H1 (cell line): ENCODE measurements at regions not wholly inside any gene's neighbourhood (a gene's known extent, or its start where the extent isn't known, plus 50 kb on each side); places are given as distances from the start of the nearest gene placed in this dataset.

ENCODE experiments used
- CTCF ChIA-PET: fragments of 300-600 bp; sonication (Branson Sonifier 250); formaldehyde crosslinking; loops from one replicate; lab custom pipeline; 2021; ENCODE audit not compliant: partially characterized antibody; lab: Charles Lee
- POLR2A ChIA-PET: fragments of 300-600 bp; sonication (Branson Sonifier 250); formaldehyde crosslinking; loops from one replicate; lab custom pipeline; 2021; ENCODE audit warnings: inconsistent platforms; ENCODE audit not compliant: partially characterized antibody; lab: Charles Lee
- DNase-seq, 2 experiments: peaks; one replicate each; pipeline versions ENCODE4 v3.0.0 to v3.0.0-alpha.2; 2010 to 2022; ENCODE audit warnings: low spot score in 2 of 2, low read depth in 1 of 2, mixed read lengths in 1 of 2
- FAIRE-seq: peaks from 2 replicates; lab custom pipeline; 2011; peaks lifted over from hg19 to GRCh38; lab: Jason Lieb, UNC
- H2AFZ ChIP-seq: 2 replicates; pipeline ENCODE4 v1.8.1; 2012; ENCODE audit warnings: low read length, inconsistent platforms
- H2AK5ac ChIP-seq: 2 replicates; pipeline ENCODE4 v1.6.1; 2013; ENCODE audit warnings: low read depth, low read length
- H2BK120ac ChIP-seq: replicated peaks from 2 replicates; pipeline ENCODE3; 2013; ENCODE audit warnings: low read depth, low read length, inconsistent platforms
- H2BK12ac ChIP-seq: 2 replicates; pipeline ENCODE4 v1.6.1; 2013; ENCODE audit warnings: low read depth, low read length
- H2BK15ac ChIP-seq: 2 replicates; pipeline ENCODE4 v1.6.1; 2013; ENCODE audit warnings: low read length
- H2BK20ac ChIP-seq: 2 replicates; pipeline ENCODE4 v1.6.1; 2013; ENCODE audit warnings: low read length
- H2BK5ac ChIP-seq: 2 replicates; pipeline ENCODE4 v1.6.1; 2013; ENCODE audit warnings: low read depth, low read length
- H3K14ac ChIP-seq: 2 replicates; pipeline ENCODE4 v1.6.1; 2013; ENCODE audit warnings: inconsistent platforms; ENCODE audit not compliant: insufficient read length
- H3K18ac ChIP-seq: 2 replicates; pipeline ENCODE4 v1.6.1; 2013; ENCODE audit warnings: low read length; ENCODE audit errors: extremely low read depth
- H3K23ac ChIP-seq: 2 replicates; pipeline ENCODE4 v1.6.1; 2013; ENCODE audit warnings: inconsistent platforms; ENCODE audit not compliant: insufficient read length
- H3K23me2 ChIP-seq: 2 replicates; pipeline ENCODE4 v1.6.1; 2013; ENCODE audit warnings: low read depth, low read length
- H3K27ac ChIP-seq: 2 replicates; pipeline ENCODE4 v1.6.1; 2011; ENCODE audit warnings: low read depth, low read length, inconsistent platforms
- H3K27me3 ChIP-seq, 4 experiments: replicated peaks in 1 of 4; 1 replicate in 1 of 4; 2 replicates in 3 of 4; pipeline versions ENCODE4 v1.6.1 to v1.8.1; 2011 to 2013; ENCODE audit warnings: low read length in 3 of 4, mild to moderate bottlenecking in 3 of 4, inconsistent platforms in 2 of 4, mixed read lengths in 2 of 4, moderate library complexity in 1 of 4; ENCODE audit not compliant: control insufficient read depth in 3 of 4, insufficient read depth in 3 of 4; ENCODE audit errors: extremely low read depth in 1 of 4
- H3K36me3 ChIP-seq, 4 experiments: 2 replicates each; pipeline versions ENCODE4 v1.6.1 to v1.8.1; 2011 to 2013; ENCODE audit warnings: mild to moderate bottlenecking in 4 of 4, low read length in 3 of 4, moderate library complexity in 2 of 4, control low read depth in 1 of 4, inconsistent platforms in 1 of 4; ENCODE audit not compliant: insufficient read depth in 4 of 4, control insufficient read depth in 2 of 4
- H3K4ac ChIP-seq: replicated peaks from 2 replicates; pipeline ENCODE3; 2013; ENCODE audit warnings: low read length, low read depth, mixed read lengths, inconsistent platforms; ENCODE audit not compliant: insufficient read length
- H3K4me1 ChIP-seq, 4 experiments: replicated peaks in 1 of 4; 1 replicate in 1 of 4; 2 replicates in 3 of 4; pipeline versions ENCODE4 v1.6.1 to v1.8.1; 2011 to 2013; ENCODE audit warnings: low read length in 3 of 4, inconsistent platforms in 2 of 4, mixed read lengths in 1 of 4; ENCODE audit not compliant: insufficient read depth in 4 of 4, control insufficient read depth in 3 of 4
- H3K4me2 ChIP-seq, 2 experiments: 2 replicates each; pipeline versions ENCODE4 v1.6.1 to v1.8.1; 2011 to 2013; ENCODE audit warnings: low read depth in 2 of 2, low read length in 2 of 2, control low read depth in 1 of 2, inconsistent platforms in 1 of 2, mild to moderate bottlenecking in 1 of 2; ENCODE audit not compliant: insufficient read depth in 1 of 2
- H3K4me3 ChIP-seq, 4 experiments: fragments of 200-600, 300-600 bp in 1 of 4; sonication (generic), shearing (Covaris generic), sonication (Bioruptor Twin) in 1 of 4; 2 replicates each; pipeline versions ENCODE4 v1.5.1 to v1.8.1; 2011 to 2016; ENCODE audit warnings: low read length in 4 of 4, low read depth in 3 of 4, control low read depth in 2 of 4, inconsistent platforms in 2 of 4, mild to moderate bottlenecking in 2 of 4, mixed read lengths in 1 of 4, moderate library complexity in 1 of 4; ENCODE audit not compliant: insufficient read depth in 2 of 4; ENCODE audit errors: extremely low read depth in 1 of 4
- H3K56ac ChIP-seq: replicated peaks from 2 replicates; pipeline ENCODE3; 2013; ENCODE audit warnings: low read depth, mild to moderate bottlenecking, mixed read lengths, low read length, inconsistent platforms; ENCODE audit not compliant: insufficient read length
- H3K79me1 ChIP-seq: 2 replicates; pipeline ENCODE4 v1.6.1; 2013; ENCODE audit warnings: low read depth, low read length, control low read depth
- H3K79me2 ChIP-seq, 2 experiments: 2 replicates each; pipeline versions ENCODE4 v1.6.1 to v1.8.1; 2012 to 2013; ENCODE audit warnings: low read length in 2 of 2, mild to moderate bottlenecking in 2 of 2, inconsistent platforms in 1 of 2; ENCODE audit not compliant: insufficient read depth in 2 of 2, control insufficient read depth in 1 of 2
- H3K9ac ChIP-seq, 4 experiments: replicated peaks in 1 of 4; 1 replicate in 1 of 4; 2 replicates in 3 of 4; pipeline versions ENCODE4 v1.6.1 to v1.8.1; 2011 to 2013; ENCODE audit warnings: low read depth in 3 of 4, low read length in 3 of 4, control low read depth in 2 of 4, mild to moderate bottlenecking in 2 of 4, moderate library complexity in 2 of 4, inconsistent platforms in 1 of 4; ENCODE audit errors: extremely low read depth in 1 of 4
- H3K9me3 ChIP-seq, 2 experiments: 2 replicates each; pipeline versions ENCODE4 v1.6.1 to v1.8.1; 2012 to 2013; ENCODE audit warnings: mild to moderate bottlenecking in 2 of 2, moderate library complexity in 2 of 2, control low read depth in 1 of 2, inconsistent platforms in 1 of 2, low read depth in 1 of 2, low read length in 1 of 2, mixed read lengths in 1 of 2; ENCODE audit not compliant: insufficient read depth in 2 of 2
- H4K20me1 ChIP-seq, 2 experiments: replicated peaks in 1 of 2; 2 replicates each; pipeline versions ENCODE3 to v1.8.1; 2011 to 2013; ENCODE audit warnings: inconsistent platforms in 2 of 2, low read length in 2 of 2, mild to moderate bottlenecking in 1 of 2; ENCODE audit not compliant: insufficient read depth in 2 of 2, control insufficient read depth in 1 of 2
- H4K5ac ChIP-seq: 2 replicates; pipeline ENCODE4 v1.6.1; 2013; ENCODE audit warnings: low read length, low read depth, mixed read lengths, inconsistent platforms; ENCODE audit not compliant: insufficient read length
- H4K8ac ChIP-seq: 2 replicates; pipeline ENCODE4 v1.8.0; 2013; ENCODE audit warnings: mild to moderate bottlenecking, moderate library complexity, low read length, inconsistent platforms; ENCODE audit not compliant: insufficient read depth; ENCODE audit errors: extremely low read depth
- H4K91ac ChIP-seq: replicated peaks from 2 replicates; pipeline ENCODE3; 2013; ENCODE audit warnings: low read length, mixed read lengths, inconsistent platforms; ENCODE audit not compliant: insufficient read length
- ATF2 ChIP-seq: IDR thresholded peaks from 2 replicates; pipeline ENCODE4 v1.6.1; 2012; ENCODE audit warnings: low read length, inconsistent platforms
- EGR1 ChIP-seq: IDR thresholded peaks from 2 replicates; pipeline ENCODE4 v1.6.1; 2011; ENCODE audit warnings: low read depth, low read length, borderline replicate concordance
- SP1 ChIP-seq: IDR thresholded peaks from 2 replicates; pipeline ENCODE4 v1.6.1; 2011; ENCODE audit warnings: low read depth, low read length
- TAF1 ChIP-seq: IDR thresholded peaks from 2 replicates; pipeline ENCODE4 v1.6.1; 2011; ENCODE audit warnings: mild to moderate bottlenecking, low read depth, low read length
- TEAD4 ChIP-seq: IDR thresholded peaks from 2 replicates; pipeline ENCODE4 v1.6.1; 2012; ENCODE audit warnings: low read depth, low read length, inconsistent platforms, mixed read lengths
- WGBS, 2 experiments: shearing (Covaris generic) in 1 of 2; methylation state at CpG; one replicate each; pipeline versions ENCODE4 v1.1.6 to v1.1.7; 2013 to 2015; ENCODE audit warnings: low lambda C conversion rate in 2 of 2, mixed read lengths in 2 of 2, inconsistent platforms in 1 of 2, low coverage in 1 of 2, missing lambda C conversion rate in 1 of 2; ENCODE audit not compliant: insufficient replicate concordance in 2 of 2, insufficient coverage in 1 of 2, insufficient read length in 1 of 2; ENCODE audit errors: extremely low coverage in 1 of 2, missing lambda C conversion rate in 1 of 2; 5-methylcytosine and 5-hydroxymethylcytosine counted together

GRCh38 chr1:4518621-4519020, 135.8 kb upstream of the AJAP1 start:
- no peak overlapping the region for H2AFZ ChIP-seq
- no peak overlapping the region for H2BK20ac ChIP-seq
- no peak overlapping the region for H3K4ac ChIP-seq
- no peak overlapping the region for H3K18ac ChIP-seq
- no peak overlapping the region for H3K9ac ChIP-seq
- no peak overlapping the region for H2BK15ac ChIP-seq
- no peaks in the 10 kb centered on the region for H3K4me1 ChIP-seq
- no peaks in the 10 kb centered on the region for H3K79me1 ChIP-seq
- FAIRE-seq, result no peak
- no peak overlapping the region for H3K14ac ChIP-seq
- H3K23me2 ChIP-seq, result peaks cover 6% of the 10 kb centered on the region; the same call in 1 of the 2 replicates
- no peak overlapping the region for H3K4me3 ChIP-seq
- no peak overlapping the region for H3K27ac ChIP-seq
- no peak overlapping the region for H2AK5ac ChIP-seq
- ChIA-PET POLR2A (no interaction called here), CTCF (no interaction called here)
- H3K56ac ChIP-seq, result no peak overlapping the region
- TF ChIP-seq EGR1 (no peak), ATF2 (no peak), SP1 (no peak), TEAD4 (no peak), TAF1 (no peak)
- 91% methylated on average over 7 of the region's 7 CpGs; no CpG with 5 or more reads in 1 of the 2 experiments for WGBS, 2 experiments
- no peak overlapping the region for H3K23ac ChIP-seq
- no peak overlapping the region for H4K5ac ChIP-seq
- no peak overlapping the region for H3K4me2 ChIP-seq
- DNase-seq, result no peak
- no peaks in the 10 kb centered on the region for H3K36me3 ChIP-seq
- H3K79me2 ChIP-seq, result no peaks in the 10 kb centered on the region
- H2BK12ac ChIP-seq, result no peak overlapping the region
- no peak overlapping the region for H2BK120ac ChIP-seq
- H4K8ac ChIP-seq, result no peak overlapping the region
- no peak overlapping the region for H2BK5ac ChIP-seq
- no peak overlapping the region for H4K91ac ChIP-seq
- H3K27me3 ChIP-seq, result no peaks in the 10 kb centered on the region
- H3K9me3 ChIP-seq, result peaks cover 15 to 29% of the 10 kb centered on the region in 2 experiments; a peak in 3 of 4 replicates
- H4K20me1 ChIP-seq, result no peaks in the 10 kb centered on the region
